BJ (cell line): ENCODE measurements at regions not wholly inside any gene's neighbourhood (a gene's known extent, or its start where the extent isn't known, plus 50 kb on each side); places are given as distances from the start of the nearest gene placed in this dataset.

Experiments used
- CTCF ChIA-PET: fragments of 350-600 bp; formaldehyde crosslinking; extraction: SDS; loops from one replicate; lab custom pipeline; 2021; ENCODE audit warnings: antibody characterized with exemption, inconsistent platforms; lab: Yijun Ruan, JAX
- POLR2A ChIA-PET: fragments of 300-600 bp; sonication (Branson Sonifier 250); formaldehyde crosslinking; extraction: SDS; loops from one replicate; lab custom pipeline; 2021; ENCODE audit warnings: antibody characterized with exemption; lab: Charles Lee
- DNase-seq: peaks from one replicate; pipeline ENCODE4 v3.0.0-alpha.2; 2011; ENCODE audit warnings: low read depth
- H3K27me3 ChIP-seq: 2 replicates; pipeline ENCODE4 v1.6.0; 2011; ENCODE audit warnings: low read length; ENCODE audit not compliant: control insufficient read depth, insufficient read depth
- H3K36me3 ChIP-seq: 2 replicates; pipeline ENCODE4 v1.5.1; 2011; ENCODE audit warnings: low read length; ENCODE audit not compliant: control insufficient read depth, insufficient read depth
- H3K4me3 ChIP-seq: 2 replicates; pipeline ENCODE4 v1.5.1; 2011; ENCODE audit warnings: low read depth, mild to moderate bottlenecking, control low read depth, low read length
- TF ChIP-seq, protein P1 (sequence below): IDR thresholded peaks from 2 replicates; pipeline ENCODE4 v1.5.1; 2011; ENCODE audit warnings: low read depth, mild to moderate bottlenecking, control low read depth, inconsistent platforms, low read length, moderate library complexity; ENCODE audit not compliant: insufficient read depth

DNA sequence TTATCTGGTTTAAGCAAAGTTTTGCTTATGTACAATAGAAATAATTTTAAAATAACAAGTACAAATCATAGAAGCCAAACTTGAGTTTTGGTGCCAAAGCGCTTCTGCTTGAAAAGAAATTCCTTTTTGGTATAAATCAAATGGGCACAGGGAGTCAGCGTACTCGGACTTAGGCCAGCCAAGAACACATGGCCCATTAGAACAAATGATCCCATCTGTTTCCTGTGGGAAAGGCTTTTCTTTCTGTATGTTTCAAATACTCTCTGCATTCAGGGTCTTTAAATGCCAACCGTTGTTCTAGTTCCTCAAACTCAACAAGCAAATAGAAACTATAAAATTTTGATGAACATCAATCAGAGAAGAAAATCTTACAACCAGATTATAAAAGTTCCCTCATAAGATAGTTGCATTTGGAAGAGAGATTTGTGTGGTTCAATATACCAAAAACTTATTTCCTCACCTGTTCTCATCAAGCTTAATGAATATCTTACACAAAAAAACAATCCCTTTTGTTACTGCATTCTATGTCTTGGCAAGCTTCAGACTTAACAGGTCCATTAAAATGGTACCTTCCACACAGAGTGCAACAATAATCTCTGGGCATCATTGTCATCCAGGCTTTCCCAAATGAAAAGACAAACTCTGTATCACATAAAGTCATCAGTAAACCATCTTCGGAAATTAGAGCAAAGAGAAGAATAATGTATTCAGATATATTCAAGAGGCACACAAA lies 739.8 kb upstream of the API5 start:
- no peaks in the 10 kb centered on the region for H3K36me3 ChIP-seq
- TF ChIP-seq, protein P1, sequence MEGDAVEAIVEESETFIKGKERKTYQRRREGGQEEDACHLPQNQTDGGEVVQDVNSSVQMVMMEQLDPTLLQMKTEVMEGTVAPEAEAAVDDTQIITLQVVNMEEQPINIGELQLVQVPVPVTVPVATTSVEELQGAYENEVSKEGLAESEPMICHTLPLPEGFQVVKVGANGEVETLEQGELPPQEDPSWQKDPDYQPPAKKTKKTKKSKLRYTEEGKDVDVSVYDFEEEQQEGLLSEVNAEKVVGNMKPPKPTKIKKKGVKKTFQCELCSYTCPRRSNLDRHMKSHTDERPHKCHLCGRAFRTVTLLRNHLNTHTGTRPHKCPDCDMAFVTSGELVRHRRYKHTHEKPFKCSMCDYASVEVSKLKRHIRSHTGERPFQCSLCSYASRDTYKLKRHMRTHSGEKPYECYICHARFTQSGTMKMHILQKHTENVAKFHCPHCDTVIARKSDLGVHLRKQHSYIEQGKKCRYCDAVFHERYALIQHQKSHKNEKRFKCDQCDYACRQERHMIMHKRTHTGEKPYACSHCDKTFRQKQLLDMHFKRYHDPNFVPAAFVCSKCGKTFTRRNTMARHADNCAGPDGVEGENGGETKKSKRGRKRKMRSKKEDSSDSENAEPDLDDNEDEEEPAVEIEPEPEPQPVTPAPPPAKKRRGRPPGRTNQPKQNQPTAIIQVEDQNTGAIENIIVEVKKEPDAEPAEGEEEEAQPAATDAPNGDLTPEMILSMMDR: no peak
- DNase-seq: no peak
- POLR2A ChIA-PET: no interaction called here
- CTCF ChIA-PET: no interaction called here
- no peak overlapping the region for H3K4me3 ChIP-seq
- no peaks in the 10 kb centered on the region for H3K27me3 ChIP-seq

DNA sequence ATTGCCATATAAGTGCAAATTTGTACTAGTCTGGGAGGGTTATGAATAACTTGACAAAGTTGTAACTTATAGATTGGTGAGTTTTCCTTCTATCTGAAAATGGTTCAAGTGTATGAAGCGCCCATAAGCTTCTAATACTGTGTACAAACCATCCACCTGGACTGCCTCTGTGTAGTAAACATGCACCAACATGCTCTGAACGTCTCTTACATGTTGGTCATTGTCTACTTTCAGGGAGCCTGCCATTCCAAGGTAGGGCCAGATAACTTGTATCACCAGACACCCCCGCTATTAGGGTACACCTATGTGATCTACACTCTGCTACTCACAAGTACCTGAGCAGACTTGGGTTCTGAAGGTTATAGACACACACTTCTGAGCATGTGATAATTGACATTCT lies 735.5 kb upstream of the API5 start:
- POLR2A ChIA-PET: no interaction called here
- H3K27me3 ChIP-seq: no peaks in the 10 kb centered on the region
- TF ChIP-seq, protein P1: no peak
- H3K36me3 ChIP-seq: no peaks in the 10 kb centered on the region
- CTCF ChIA-PET: no interaction called here
- H3K4me3 ChIP-seq: no peak overlapping the region
- no peak for DNase-seq

DNA sequence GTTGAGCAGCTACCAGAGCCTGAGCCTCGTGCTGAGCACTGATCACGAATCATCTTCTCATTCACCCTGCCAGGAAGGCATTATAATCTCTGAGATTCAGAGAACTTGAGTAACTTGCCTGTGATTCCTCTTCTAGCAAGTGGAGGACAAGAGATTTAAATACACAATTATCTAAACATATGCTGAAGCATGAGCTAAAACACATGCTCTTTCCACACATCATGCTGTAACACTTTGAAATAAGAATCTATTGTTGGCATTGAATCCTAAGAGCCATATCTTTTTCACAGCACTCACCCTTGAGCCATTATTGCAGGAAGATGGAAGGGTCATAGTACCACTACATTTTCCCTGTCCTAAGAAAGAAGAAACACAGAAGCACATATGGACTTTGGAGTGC lies 722.5 kb upstream of the API5 start:
- DNase-seq: no peak
- TF ChIP-seq, protein P1: no peak
- POLR2A ChIA-PET: no interaction called here
- no peaks in the 10 kb centered on the region for H3K36me3 ChIP-seq
- no peak overlapping the region for H3K4me3 ChIP-seq
- CTCF ChIA-PET: no interaction called here
- H3K27me3 ChIP-seq: no peaks in the 10 kb centered on the region

DNA sequence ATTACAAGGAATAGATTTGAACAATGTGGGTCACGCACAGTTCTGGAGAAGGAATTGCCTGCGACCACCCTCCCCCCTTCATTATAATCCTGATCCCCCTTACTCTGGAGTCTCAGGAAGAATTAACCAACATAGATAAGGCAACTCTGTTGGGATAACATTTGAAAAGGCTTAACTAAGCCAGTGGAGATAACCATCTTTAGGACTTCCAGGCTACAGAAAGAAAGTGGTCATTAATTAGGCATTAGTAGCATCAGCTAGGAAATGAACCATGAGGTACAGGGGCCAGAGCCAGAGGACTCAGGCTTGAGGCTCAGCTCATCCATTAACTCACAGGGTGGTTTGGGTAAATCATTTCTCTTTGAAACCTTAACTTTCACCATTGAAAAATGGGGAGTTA lies 720.0 kb upstream of the API5 start:
- Histone ChIP-seq H3K4me3 (no peak overlapping the region), H3K27me3 (no peaks in the 10 kb centered on the region), H3K36me3 (no peaks in the 10 kb centered on the region)
- TF ChIP-seq, protein P1: no peak
- ChIA-PET POLR2A (no interaction called here), CTCF (no interaction called here)
- no peak for DNase-seq

GRCh38 chr11:42593441-42593840 lies 718.4 kb upstream of the API5 start:
- no peaks in the 10 kb centered on the region for H3K27me3 ChIP-seq
- TF ChIP-seq, protein P1: no peak
- DNase-seq: no peak
- no peaks in the 10 kb centered on the region for H3K36me3 ChIP-seq
- POLR2A ChIA-PET: no interaction called here
- CTCF ChIA-PET: no interaction called here
- no peak overlapping the region for H3K4me3 ChIP-seq
